ENCODE measurements at regions not wholly inside any gene's neighbourhood (a gene's known extent, or its start where the extent isn't known, plus 50 kb on each side); places are given as distances from the start of the nearest gene placed in this dataset.

- Histone ChIP-seq H3K27me3 (ENCODE audit: control insufficient read depth, insufficient read depth, low read length) (no peaks in the 10 kb centered on the region), H3K27ac (ENCODE audit: low read length) (no peak overlapping the region), H3K9me3 (ENCODE audit: control insufficient read depth, insufficient read depth, low read depth, low read length) (no peaks in the 10 kb centered on the region), H3K4me3 (ENCODE audit: low read depth in 2 of 2, low read length in 2 of 2) (no peak overlapping the region), H3K4me1 (ENCODE audit: control insufficient read depth, insufficient read depth, low read length) (no peaks in the 10 kb centered on the region), H3K36me3 (ENCODE audit: control insufficient read depth, insufficient read depth, low read length) (no peaks in the 10 kb centered on the region)
- TF ChIP-seq CTCF (IDR thresholded peaks at IDR 0.05) (no peak), TCF7L2 (IDR thresholded peaks at IDR 0.05; ENCODE audit: low read depth, low read length) (no peak), POLR2AphosphoS5 (IDR thresholded peaks at IDR 0.05; ENCODE audit: low read depth, low read length) (no peak), REST (IDR thresholded peaks at IDR 0.05; ENCODE audit: insufficient read depth in 1 of 2, low read depth in 2 of 2, low read length in 1 of 2) (no peak), SIN3A (IDR thresholded peaks at IDR 0.05; ENCODE audit: borderline replicate concordance, insufficient read depth, low read depth, low read length) (no peak)
- no TSS peak for BruUV-seq (replicated peaks)
- intact Hi-C loops (cut with micrococcal nuclease; ENCODE audit: unreplicated experiment) = no loop called here
- ATAC-seq (no peak), DNase-seq (ENCODE audit: low read depth, low spot score) (no peak)
- in situ Hi-C loops (cut with HindIII; ENCODE audit: low pct_unique_long_range_greater_than_20kb, low sequenced_read_pairs) = no loop called here
- CTCF ChIA-PET = interaction anchor here (0.6 kb wide), 1 partner anchor 300 kb away, joined by 5 read pairs; no protein-coding TSS in a partner anchor
- POLR2A ChIA-PET = no interaction called here
These were observed 200.1 kb upstream of the DTNA start for GRCh38 chr18:34509879-34510586.

- Histone ChIP-seq H3K9me3 (ENCODE audit: control insufficient read depth, insufficient read depth, low read depth, low read length) (no peaks in the 10 kb centered on the region), H3K4me1 (ENCODE audit: control insufficient read depth, insufficient read depth, low read length) (no peaks in the 10 kb centered on the region), H3K27ac (ENCODE audit: low read length) (no peak overlapping the region), H3K27me3 (ENCODE audit: control insufficient read depth, insufficient read depth, low read length) (no peaks in the 10 kb centered on the region), H3K4me3 (ENCODE audit: low read depth in 2 of 2, low read length in 2 of 2) (no peak overlapping the region), H3K36me3 (ENCODE audit: control insufficient read depth, insufficient read depth, low read length) (no peaks in the 10 kb centered on the region)
- ChIA-PET POLR2A (no interaction called here), CTCF (no interaction called here)
- DNase-seq (ENCODE audit: low read depth, low spot score) (no peak), ATAC-seq (no peak)
- intact Hi-C loops (cut with micrococcal nuclease; ENCODE audit: unreplicated experiment) = no loop called here
- TF ChIP-seq REST (IDR thresholded peaks at IDR 0.05; ENCODE audit: insufficient read depth in 1 of 2, low read depth in 2 of 2, low read length in 1 of 2) = no peak
- no peak for TF ChIP-seq TCF7L2 (IDR thresholded peaks at IDR 0.05; ENCODE audit: low read depth, low read length)
- no peak for TF ChIP-seq CTCF (IDR thresholded peaks at IDR 0.05)
- TF ChIP-seq POLR2AphosphoS5 (IDR thresholded peaks at IDR 0.05; ENCODE audit: low read depth, low read length) = no peak
- no peak for TF ChIP-seq SIN3A (IDR thresholded peaks at IDR 0.05; ENCODE audit: borderline replicate concordance, insufficient read depth, low read depth, low read length)
- in situ Hi-C loops (cut with HindIII; ENCODE audit: low pct_unique_long_range_greater_than_20kb, low sequenced_read_pairs) = no loop called here
- BruUV-seq (replicated peaks) = no TSS peak
These were observed 199.2 kb upstream of the DTNA start for GRCh38 chr18:34510926-34511325.

Measured in Panc1 (cell line).